Stimulated activated naive CD4-positive, alpha-beta T cell treated with Interleukin-2 at 50 U/mL for 16 hours (primary cell): ENCODE measurements at regions not wholly inside any gene's neighbourhood (a gene's known extent, or its start where the extent isn't known, plus 50 kb on each side); places are given as distances from the start of the nearest gene placed in this dataset.

ENCODE experiments used
- DNase-seq: peaks from one replicate; lab custom pipeline; 2025; lab: John Stamatoyannopoulos, UW

DNA sequence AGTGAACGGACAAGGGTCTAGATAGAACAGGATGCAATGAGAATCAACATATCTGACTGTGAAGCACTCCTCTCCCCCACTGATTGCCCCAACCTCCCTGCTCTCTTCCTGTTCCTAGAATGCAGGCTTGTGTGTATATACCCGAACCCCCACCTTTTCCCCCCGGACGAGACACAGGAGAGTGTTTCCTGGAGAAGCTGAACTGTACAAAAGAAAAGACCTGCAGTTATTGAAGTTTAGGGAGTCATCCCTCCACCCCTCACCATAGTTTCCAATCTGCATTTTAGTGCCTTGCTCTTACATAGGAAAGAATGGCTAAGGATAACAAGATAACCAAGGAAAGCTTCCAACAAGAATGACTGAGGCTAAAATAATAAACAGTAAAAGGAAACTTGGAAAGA lies 55.5 kb upstream of the PDE10A start:
- DNase-seq, result no peak

DNA sequence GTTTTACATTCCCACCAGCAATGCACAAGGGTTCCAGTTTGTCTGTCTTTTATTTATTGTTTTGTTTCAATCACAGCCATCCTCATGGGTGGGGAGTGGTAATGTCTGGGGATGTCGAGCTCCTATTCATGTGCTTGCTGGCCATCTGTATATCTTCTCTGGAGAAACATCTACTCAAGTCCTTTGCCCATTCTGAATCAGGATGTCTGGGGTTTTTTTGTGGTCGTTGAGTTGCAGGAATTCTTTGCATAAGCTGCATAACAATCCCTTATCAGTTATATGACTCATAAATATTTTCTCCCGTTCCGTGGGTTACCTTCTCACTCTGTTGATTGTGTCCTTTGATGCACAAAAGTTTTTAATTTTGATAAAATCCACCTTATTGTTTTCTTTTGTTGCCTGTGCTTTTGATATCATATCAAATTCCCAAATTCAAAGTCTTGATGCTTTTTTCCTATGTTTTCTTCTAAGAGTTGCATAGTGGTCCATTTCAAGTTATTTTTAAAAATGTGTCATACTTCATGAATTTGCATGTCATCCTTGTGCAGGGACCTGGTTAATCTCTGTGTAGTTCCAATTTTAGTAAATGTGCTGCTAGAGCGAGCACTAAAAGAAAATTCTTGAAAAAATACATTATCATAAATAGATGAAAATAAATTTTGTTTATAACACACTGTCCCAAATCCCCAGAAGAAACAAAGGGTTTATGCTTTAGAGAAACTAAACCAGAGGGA lies 54.9 kb upstream of the PDE10A start:
- DNase-seq, result no peak

- no peak for DNase-seq
Measured at GRCh38 chr6:165716886-165717285, 53.8 kb upstream of the PDE10A start.

DNA sequence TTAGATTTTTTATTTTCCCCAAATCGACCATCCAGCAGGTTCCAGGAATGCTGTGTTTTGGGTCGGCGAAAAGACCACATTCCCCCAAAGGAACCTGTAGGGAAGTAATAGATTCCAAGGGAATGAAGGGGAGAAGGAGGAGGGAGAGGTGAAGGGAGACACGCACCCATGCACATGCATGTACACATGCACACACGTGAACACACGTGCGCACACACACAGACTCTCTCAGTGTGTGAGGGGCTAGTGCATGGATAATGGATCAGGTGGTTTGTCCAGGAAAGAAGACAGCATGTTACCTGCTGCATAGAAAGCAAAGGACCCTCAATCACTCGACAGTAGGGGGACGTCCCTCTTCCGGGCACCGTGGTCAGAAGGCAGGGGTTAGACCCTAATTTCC lies 52.4 kb upstream of the PDE10A start:
- DNase-seq, result no peak

- DNase-seq, result no peak
Measured at GRCh38 chr6:165714907-165715306, 51.9 kb upstream of the PDE10A start.

- DNase-seq, result no peak
Measured at GRCh38 chr6:165713845-165714466, 50.9 kb upstream of the PDE10A start.
